ENCODE measurements at regions not wholly inside any gene's neighbourhood (a gene's known extent, or its start where the extent isn't known, plus 50 kb on each side); places are given as distances from the start of the nearest gene placed in this dataset.

DNA sequence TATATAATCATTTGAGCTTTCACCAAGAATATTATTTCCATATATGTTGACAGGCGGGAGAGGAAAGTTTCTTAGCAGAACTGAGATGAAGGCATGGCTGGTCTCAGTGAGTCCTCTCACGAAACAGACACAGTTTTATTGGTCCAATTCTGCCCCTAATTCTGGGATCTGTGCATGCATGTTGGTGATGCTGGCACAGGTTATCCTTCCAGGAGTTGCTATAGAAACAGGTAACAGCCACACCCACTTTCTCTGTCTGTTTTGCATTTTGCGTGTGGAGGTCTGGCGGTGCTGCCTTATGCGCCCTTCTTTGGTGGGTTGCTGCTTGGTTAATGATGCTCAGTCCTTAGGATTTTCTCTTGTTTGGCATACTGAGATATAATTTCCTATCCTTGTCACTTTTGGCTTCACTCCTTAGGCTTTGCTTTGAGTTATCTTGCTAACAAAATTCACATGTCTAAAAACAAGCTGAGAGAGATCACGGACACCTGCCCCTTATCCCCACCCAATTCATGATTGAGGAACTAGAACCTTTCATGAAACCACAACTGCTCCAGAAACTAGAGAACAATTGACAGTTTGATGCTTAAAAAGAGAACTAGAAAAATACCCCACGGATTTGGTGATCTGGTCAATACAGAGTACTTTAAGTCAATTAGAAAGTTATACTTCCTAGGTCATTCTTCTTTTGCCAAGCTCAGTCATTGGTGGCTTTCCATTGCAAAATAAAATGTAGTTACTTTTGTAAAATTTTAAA lies 189.3 kb downstream of the FAT3 start:
- Histone ChIP-seq H3K4me3 (replicated peaks; ENCODE audit: low read depth, low read length) (no peak overlapping the region), H3K27me3 (replicated peaks; ENCODE audit: control insufficient read depth, insufficient read depth, low read length) (no peaks in the 10 kb centered on the region), H3K36me3 (ENCODE audit: control insufficient read depth, insufficient read depth, low read length) (no peaks in the 10 kb centered on the region)
- no peak for DNase-seq (ENCODE audit: extremely low read depth, insufficient read length)
- TF ChIP-seq, protein P1, sequence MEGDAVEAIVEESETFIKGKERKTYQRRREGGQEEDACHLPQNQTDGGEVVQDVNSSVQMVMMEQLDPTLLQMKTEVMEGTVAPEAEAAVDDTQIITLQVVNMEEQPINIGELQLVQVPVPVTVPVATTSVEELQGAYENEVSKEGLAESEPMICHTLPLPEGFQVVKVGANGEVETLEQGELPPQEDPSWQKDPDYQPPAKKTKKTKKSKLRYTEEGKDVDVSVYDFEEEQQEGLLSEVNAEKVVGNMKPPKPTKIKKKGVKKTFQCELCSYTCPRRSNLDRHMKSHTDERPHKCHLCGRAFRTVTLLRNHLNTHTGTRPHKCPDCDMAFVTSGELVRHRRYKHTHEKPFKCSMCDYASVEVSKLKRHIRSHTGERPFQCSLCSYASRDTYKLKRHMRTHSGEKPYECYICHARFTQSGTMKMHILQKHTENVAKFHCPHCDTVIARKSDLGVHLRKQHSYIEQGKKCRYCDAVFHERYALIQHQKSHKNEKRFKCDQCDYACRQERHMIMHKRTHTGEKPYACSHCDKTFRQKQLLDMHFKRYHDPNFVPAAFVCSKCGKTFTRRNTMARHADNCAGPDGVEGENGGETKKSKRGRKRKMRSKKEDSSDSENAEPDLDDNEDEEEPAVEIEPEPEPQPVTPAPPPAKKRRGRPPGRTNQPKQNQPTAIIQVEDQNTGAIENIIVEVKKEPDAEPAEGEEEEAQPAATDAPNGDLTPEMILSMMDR (IDR thresholded peaks at IDR 0.05; ENCODE audit: insufficient read depth, low read length, poor library complexity, severe bottlenecking), result no peak

GRCh38 chr11:92416971-92417725 lies 192.5 kb downstream of the FAT3 start:
- TF ChIP-seq, protein P1 (IDR thresholded peaks at IDR 0.05; ENCODE audit: insufficient read depth, low read length, poor library complexity, severe bottlenecking), result no peak
- H3K27me3 ChIP-seq (replicated peaks; ENCODE audit: control insufficient read depth, insufficient read depth, low read length), result no peaks in the 10 kb centered on the region
- no peak for DNase-seq (ENCODE audit: extremely low read depth, insufficient read length)
- H3K36me3 ChIP-seq (ENCODE audit: control insufficient read depth, insufficient read depth, low read length), result no peaks in the 10 kb centered on the region
- no peak overlapping the region for H3K4me3 ChIP-seq (replicated peaks; ENCODE audit: low read depth, low read length)

DNA sequence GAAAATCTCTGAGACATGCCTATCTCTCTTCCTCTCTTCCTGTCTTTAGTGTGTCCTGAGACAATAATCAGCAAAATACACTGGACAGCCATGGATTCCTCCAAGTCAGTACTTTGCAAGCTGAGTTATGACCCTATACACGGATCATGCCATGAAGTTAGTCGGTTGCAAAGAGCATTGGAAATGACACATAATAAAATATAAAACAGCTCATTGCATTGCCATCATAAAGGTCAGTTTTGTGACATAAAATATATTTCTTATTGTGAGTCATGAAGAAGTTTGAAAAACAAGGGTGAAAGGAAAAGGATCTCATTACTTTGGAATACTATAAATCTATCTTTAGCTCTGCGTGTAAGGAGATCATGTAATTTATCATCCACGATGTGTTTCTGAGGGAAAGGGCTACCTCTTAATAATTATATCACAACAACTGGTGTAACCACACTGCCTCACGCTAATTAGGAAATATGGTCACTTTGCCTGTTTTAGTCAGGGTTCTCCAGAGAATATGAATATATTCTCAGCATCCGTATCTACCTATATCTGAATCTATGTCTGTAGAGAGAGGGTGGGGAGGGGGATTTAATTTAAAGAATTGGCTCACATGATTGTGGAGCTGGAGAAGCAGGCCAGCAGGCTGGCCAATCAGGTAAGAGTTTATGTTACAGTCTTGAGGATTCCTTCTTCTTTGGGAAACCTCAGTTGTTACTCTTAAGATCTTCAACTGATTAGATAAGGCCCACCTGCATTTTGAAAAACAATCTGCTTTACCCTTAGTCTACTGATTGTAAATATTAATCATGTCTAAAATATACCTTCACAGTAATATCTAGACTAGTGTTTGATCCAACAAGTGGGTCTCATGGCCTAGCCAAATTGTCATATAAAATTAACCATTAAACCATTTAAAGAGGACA lies 198.8 kb downstream of the FAT3 start:
- no peak for DNase-seq (ENCODE audit: extremely low read depth, insufficient read length)
- TF ChIP-seq, protein P1 (IDR thresholded peaks at IDR 0.05; ENCODE audit: insufficient read depth, low read length, poor library complexity, severe bottlenecking), result no peak
- H3K36me3 ChIP-seq (ENCODE audit: control insufficient read depth, insufficient read depth, low read length), result no peaks in the 10 kb centered on the region
- H3K4me3 ChIP-seq (replicated peaks; ENCODE audit: low read depth, low read length), result no peak overlapping the region
- no peaks in the 10 kb centered on the region for H3K27me3 ChIP-seq (replicated peaks; ENCODE audit: control insufficient read depth, insufficient read depth, low read length)

- Histone ChIP-seq H3K36me3 (ENCODE audit: control insufficient read depth, insufficient read depth, low read length) (no peaks in the 10 kb centered on the region), H3K27me3 (replicated peaks; ENCODE audit: control insufficient read depth, insufficient read depth, low read length) (no peaks in the 10 kb centered on the region), H3K4me3 (replicated peaks; ENCODE audit: low read depth, low read length) (no peak overlapping the region)
- DNase-seq (ENCODE audit: extremely low read depth, insufficient read length), result no peak
- TF ChIP-seq, protein P1 (IDR thresholded peaks at IDR 0.05; ENCODE audit: insufficient read depth, low read length, poor library complexity, severe bottlenecking), result no peak
Measured at GRCh38 chr11:92424281-92424680, 199.7 kb downstream of the FAT3 start.

- Histone ChIP-seq H3K4me3 (replicated peaks; ENCODE audit: low read depth, low read length) (no peak overlapping the region), H3K36me3 (ENCODE audit: control insufficient read depth, insufficient read depth, low read length) (no peaks in the 10 kb centered on the region), H3K27me3 (replicated peaks; ENCODE audit: control insufficient read depth, insufficient read depth, low read length) (no peaks in the 10 kb centered on the region)
- no peak for DNase-seq (ENCODE audit: extremely low read depth, insufficient read length)
- TF ChIP-seq, protein P1 (IDR thresholded peaks at IDR 0.05; ENCODE audit: insufficient read depth, low read length, poor library complexity, severe bottlenecking), result no peak
Measured at GRCh38 chr11:92425127-92425526, 200.5 kb downstream of the FAT3 start.
